Mucosa of descending colon (tissue), 3 donors: ENCODE measurements at regions not wholly inside any gene's neighbourhood (a gene's known extent, or its start where the extent isn't known, plus 50 kb on each side); places are given as distances from the start of the nearest gene placed in this dataset.

ENCODE experiments used
- ATAC-seq: fragments of 200-7000 bp; cut with Tn5 transposase; one replicate; pipeline ENCODE4 v1.9.1; 2020; ENCODE audit warnings: mild to moderate bottlenecking, moderate library complexity
- DNase-seq, 3 donors: peaks; one replicate each; pipeline ENCODE4 v3.0.0-alpha.2; 2020
- H3K36me3 ChIP-seq: fragments of 200-600 bp; one replicate; pipeline ENCODE4 v1.8.0; 2021; ENCODE audit warnings: low read depth, mild to moderate bottlenecking
- H3K4me1 ChIP-seq: fragments of 200-600 bp; one replicate; pipeline ENCODE4 v1.8.0; 2021; ENCODE audit warnings: low read depth, mild to moderate bottlenecking
- H3K4me3 ChIP-seq: fragments of 200-600 bp; one replicate; pipeline ENCODE4 v1.8.0; 2021; ENCODE audit warnings: mild to moderate bottlenecking
- H3K9me3 ChIP-seq: fragments of 200-600 bp; one replicate; pipeline ENCODE4 v1.8.0; 2021; ENCODE audit warnings: mild to moderate bottlenecking
- CTCF ChIP-seq: fragments of 200-600 bp; IDR thresholded peaks from one replicate; pipeline ENCODE4 v1.8.0; 2022; ENCODE audit warnings: antibody characterized with exemption, mild to moderate bottlenecking
- intact Hi-C, 2 donors: fragments of 100-400 bp; cut with DNase I in 1 of 2; cut with micrococcal nuclease in 1 of 2; formaldehyde crosslinking; loops; one replicate each; pipeline versions ENCODE4 v1.11.0 to v1.11.1; 2022; cut with DNase I, micrococcal nuclease
- donor health status: DM: no; HTN: no; CAD: no; lungs with moderate emphysema.
- donor health status: DM: no; HTN: no; CAD: no.
- donor health status: DM: no; HTN: yes; CAD: no.

- Histone ChIP-seq H3K36me3 (no peaks in the 10 kb centered on the region), H3K4me1 (no peaks in the 10 kb centered on the region), H3K9me3 (no peaks in the 10 kb centered on the region), H3K4me3 (no peak overlapping the region)
- TF ChIP-seq CTCF: no peak
- intact Hi-C loops: no loop called here
- DNase-seq (no peak), ATAC-seq (no peak)
Observed at GRCh38 chr5:163189023-163189553, 248.3 kb upstream of the CCNG1 start.

- no peak for TF ChIP-seq CTCF
- intact Hi-C loops: no loop called here
- Histone ChIP-seq H3K4me1 (no peaks in the 10 kb centered on the region), H3K4me3 (no peak overlapping the region), H3K36me3 (no peaks in the 10 kb centered on the region), H3K9me3 (no peaks in the 10 kb centered on the region)
- no peak for ATAC-seq
- no peak for DNase-seq
Observed at GRCh38 chr5:163190283-163190682, 247.1 kb upstream of the CCNG1 start.

DNA sequence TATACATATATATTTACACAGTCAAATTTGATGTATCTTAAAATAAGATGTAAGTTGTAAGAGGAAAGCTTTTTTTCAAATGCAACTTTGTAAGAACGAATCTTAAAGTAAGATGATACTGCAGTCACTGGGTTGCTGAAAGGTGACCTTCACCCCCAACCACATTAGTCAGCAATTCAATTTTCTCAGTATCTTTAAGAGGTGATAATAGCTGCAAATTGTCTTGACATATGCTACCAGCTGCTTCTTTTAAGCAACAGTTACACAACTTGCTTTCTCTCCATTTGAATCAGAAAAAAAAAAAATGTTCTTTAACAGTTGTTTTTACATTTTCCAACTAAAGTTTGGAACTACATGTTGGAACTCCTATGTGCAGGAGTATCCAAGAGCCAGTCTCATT, 246.6 kb upstream of the CCNG1 start:
- Histone ChIP-seq H3K9me3 (no peaks in the 10 kb centered on the region), H3K4me1 (no peaks in the 10 kb centered on the region), H3K36me3 (no peaks in the 10 kb centered on the region), H3K4me3 (no peak overlapping the region)
- no peak for TF ChIP-seq CTCF
- ATAC-seq (no peak), DNase-seq (no peak)
- intact Hi-C loops: no loop called here

- ATAC-seq: no peak
- intact Hi-C loops: no loop called here
Observed at GRCh38 chr5:163193886-163194285, 243.5 kb upstream of the CCNG1 start.

GRCh38 chr5:163205645-163206044, 231.8 kb upstream of the CCNG1 start:
- intact Hi-C loops: no loop called here
- Histone ChIP-seq H3K36me3 (no peaks in the 10 kb centered on the region), H3K4me1 (no peaks in the 10 kb centered on the region), H3K4me3 (no peak overlapping the region), H3K9me3 (no peaks in the 10 kb centered on the region)
- DNase-seq (no peak), ATAC-seq (no peak)
- TF ChIP-seq CTCF: no peak

More at GRCh38 chr5:163193886-163194285, 243.5 kb upstream of the CCNG1 start:
- Histone ChIP-seq H3K9me3 (no peaks in the 10 kb centered on the region), H3K36me3 (no peaks in the 10 kb centered on the region), H3K4me1 (no peaks in the 10 kb centered on the region), H3K4me3 (no peak overlapping the region)
- no peak for TF ChIP-seq CTCF
- no peak for DNase-seq

GRCh38 chr5:163221581-163221980, 215.8 kb upstream of the CCNG1 start:
- ATAC-seq (no peak), DNase-seq (no peak)
- intact Hi-C loops: no loop called here
- Histone ChIP-seq H3K4me3 (no peak overlapping the region), H3K4me1 (no peaks in the 10 kb centered on the region), H3K9me3 (peaks cover 2% of the 10 kb centered on the region), H3K36me3 (no peaks in the 10 kb centered on the region)
- no peak for TF ChIP-seq CTCF
